Thyroid gland (tissue), 4 donors: ENCODE measurements at regions not wholly inside any gene's neighbourhood (a gene's known extent, or its start where the extent isn't known, plus 50 kb on each side); places are given as distances from the start of the nearest gene placed in this dataset.

Experiments used
- DNase-seq, 2 donors: peaks; one replicate each; pipeline ENCODE4 v3.0.0-alpha.2; 2019
- H3K27ac ChIP-seq, 3 donors: fragments of 200-600 bp; sonication (generic); 1 replicate in 2 of 3; 2 replicates in 1 of 3; pipeline ENCODE4 v1.5.1; 2016 to 2019; ENCODE audit warnings: mild to moderate bottlenecking in 1 of 3, moderate library complexity in 1 of 3
- H3K27me3 ChIP-seq: fragments of 200-600 bp; sonication (generic); one replicate; pipeline ENCODE4 v1.5.1; 2019
- H3K36me3 ChIP-seq, 2 donors: fragments of 200-600 bp; sonication (generic); one replicate each; pipeline ENCODE4 v1.5.1; 2016 to 2019
- H3K4me1 ChIP-seq, 2 donors: fragments of 200-600 bp; sonication (generic); one replicate each; pipeline ENCODE4 v1.5.1; 2017 to 2019
- H3K4me3 ChIP-seq, 3 donors: fragments of 200-600 bp; sonication (generic); replicated peaks in 1 of 3; 1 replicate in 2 of 3; 2 replicates in 1 of 3; pipeline ENCODE4 v1.5.1; 2016; ENCODE audit warnings: mild to moderate bottlenecking in 1 of 3
- H3K9me3 ChIP-seq: fragments of 200-600 bp; sonication (generic); one replicate; pipeline ENCODE4 v1.5.1; 2017
- CTCF ChIP-seq, 6 experiments: fragments of 200-600 bp in 3 of 6; fragments of 450-650 bp in 3 of 6; sonication (generic) in 3 of 6; IDR thresholded peaks; one replicate each; pipeline ENCODE4 v1.5.1; 2016 to 2019; ENCODE audit warnings: antibody characterized with exemption in 6 of 6, mild to moderate bottlenecking in 2 of 6, inconsistent platforms in 1 of 6, moderate library complexity in 1 of 6
- POLR2A ChIP-seq, 2 donors: fragments of 450-650 bp; IDR thresholded peaks; one replicate each; pipeline ENCODE4 v1.6.1; 2017; ENCODE audit warnings: antibody characterized with exemption in 2 of 2, mild to moderate bottlenecking in 2 of 2, moderate library complexity in 1 of 2
- WGBS, 2 donors: methylation state at CpG; one replicate each; pipeline ENCODE4 v1.1.5; 2017; 5-methylcytosine and 5-hydroxymethylcytosine counted together
- intact Hi-C: fragments of 100-400 bp; cut with DNase I; formaldehyde crosslinking; loops from one replicate; pipeline ENCODE4 v1.15.1; 2023

- Histone ChIP-seq H3K27me3 (no peaks in the 10 kb centered on the region), H3K9me3 (no peaks in the 10 kb centered on the region), H3K27ac (no peak overlapping the region), H3K36me3 (no peaks in the 10 kb centered on the region), H3K4me1 (no peaks in the 10 kb centered on the region), H3K4me3 (no peak overlapping the region)
- intact Hi-C loops: no loop called here
- no peak for TF ChIP-seq CTCF (IDR thresholded peaks at IDR 0.05)
- TF ChIP-seq POLR2A (IDR thresholded peaks at IDR 0.05): no peak
- WGBS, 2 donors: 76 to 84% methylated on average over 3 of the region's 3 CpGs
- DNase-seq: no peak
Observed at GRCh38 chr5:101932599-101932998, 363.5 kb downstream of the SLCO4C1 start.

- no peak overlapping the region for H3K27ac ChIP-seq
- intact Hi-C loops: no loop called here
- H3K9me3 ChIP-seq: no peaks in the 10 kb centered on the region
- no peaks in the 10 kb centered on the region for H3K4me1 ChIP-seq
- H3K4me3 ChIP-seq: no peak overlapping the region
- no peaks in the 10 kb centered on the region for H3K36me3 ChIP-seq
- DNase-seq: no peak
- TF ChIP-seq POLR2A (IDR thresholded peaks at IDR 0.05) (no peak), CTCF (IDR thresholded peaks at IDR 0.05) (no peak)
- H3K27me3 ChIP-seq: no peaks in the 10 kb centered on the region
Observed at GRCh38 chr5:101929628-101930027, 366.5 kb downstream of the SLCO4C1 start.

GRCh38 chr5:101917166-101917565 is 378.9 kb downstream of the SLCO4C1 start:
- no peak for DNase-seq
- H3K27me3 ChIP-seq: no peaks in the 10 kb centered on the region
- no peak overlapping the region for H3K27ac ChIP-seq
- H3K4me1 ChIP-seq: no peaks in the 10 kb centered on the region
- TF ChIP-seq CTCF (IDR thresholded peaks at IDR 0.05): no peak
- TF ChIP-seq POLR2A (IDR thresholded peaks at IDR 0.05): no peak
- H3K9me3 ChIP-seq: no peaks in the 10 kb centered on the region
- no peak overlapping the region for H3K4me3 ChIP-seq
- no peaks in the 10 kb centered on the region for H3K36me3 ChIP-seq
- 66 to 76% methylated on average over 2 of the region's 2 CpGs for WGBS, 2 donors
- intact Hi-C loops: no loop called here

GRCh38 chr5:101915554-101915953 is 380.5 kb downstream of the SLCO4C1 start:
- no peak overlapping the region for H3K4me3 ChIP-seq
- no peaks in the 10 kb centered on the region for H3K27me3 ChIP-seq
- no peaks in the 10 kb centered on the region for H3K36me3 ChIP-seq
- H3K27ac ChIP-seq: no peak overlapping the region
- 80 to 85% methylated on average over 7 of the region's 7 CpGs for WGBS, 2 donors
- no peaks in the 10 kb centered on the region for H3K4me1 ChIP-seq
- DNase-seq: no peak
- intact Hi-C loops: no loop called here
- TF ChIP-seq CTCF (IDR thresholded peaks at IDR 0.05) (no peak), POLR2A (IDR thresholded peaks at IDR 0.05) (no peak)
- no peaks in the 10 kb centered on the region for H3K9me3 ChIP-seq

- Histone ChIP-seq H3K36me3 (no peaks in the 10 kb centered on the region), H3K4me3 (no peak overlapping the region), H3K27me3 (no peaks in the 10 kb centered on the region), H3K9me3 (no peaks in the 10 kb centered on the region), H3K27ac (no peak overlapping the region), H3K4me1 (no peaks in the 10 kb centered on the region)
- 41 to 48% methylated on average over 1 of the region's 1 CpG for whole genome bisulfite sequencing, 2 donors
- no peak for DNase-seq
- intact Hi-C loops: no loop called here
- no peak for TF ChIP-seq CTCF (IDR thresholded peaks at IDR 0.05)
- no peak for TF ChIP-seq POLR2A (IDR thresholded peaks at IDR 0.05)
Observed at GRCh38 chr5:101904736-101905135, 391.3 kb downstream of the SLCO4C1 start.
